Esophagus muscularis mucosa (tissue), 4 donors: ENCODE measurements at regions not wholly inside any gene's neighbourhood (a gene's known extent, or its start where the extent isn't known, plus 50 kb on each side); places are given as distances from the start of the nearest gene placed in this dataset.

Experiments used
- DNase-seq: peaks from one replicate; pipeline ENCODE4 v3.0.0-alpha.2; 2017; ENCODE audit errors: extremely low spot score
- H3K27ac ChIP-seq, 4 donors: fragments of 200-600 bp; sonication (generic); replicated peaks in 1 of 4; 1 replicate in 3 of 4; 2 replicates in 1 of 4; pipeline ENCODE4 v1.5.1; 2016 to 2019; ENCODE audit warnings: mild to moderate bottlenecking in 1 of 4
- H3K27me3 ChIP-seq, 4 donors: fragments of 200-600 bp; sonication (generic); one replicate each; pipeline versions ENCODE4 v1.5.1 to v1.6.0; 2016 to 2019
- H3K36me3 ChIP-seq, 4 donors: fragments of 200-600 bp; sonication (generic); one replicate each; pipeline ENCODE4 v1.5.1; 2016 to 2019
- H3K4me1 ChIP-seq, 4 donors: fragments of 200-600 bp; sonication (generic); one replicate each; pipeline ENCODE4 v1.5.1; 2016 to 2019
- H3K4me3 ChIP-seq, 4 donors: fragments of 200-600 bp; sonication (generic); 1 replicate in 2 of 4; 2 replicates in 2 of 4; pipeline ENCODE4 v1.5.1; 2016 to 2019; ENCODE audit warnings: mild to moderate bottlenecking in 4 of 4, moderate library complexity in 1 of 4
- H3K9me3 ChIP-seq, 4 donors: fragments of 200-600 bp; sonication (generic); 1 replicate in 3 of 4; 2 replicates in 1 of 4; pipeline ENCODE4 v1.5.1; 2016 to 2019
- CTCF ChIP-seq, 3 experiments: fragments of 200-600 bp in 2 of 3; fragments of 450-650 bp in 1 of 3; sonication (generic) in 2 of 3; IDR thresholded peaks; one replicate each; pipeline ENCODE4 v1.5.1; 2017 to 2019; ENCODE audit warnings: antibody characterized with exemption in 3 of 3, mild to moderate bottlenecking in 2 of 3, moderate library complexity in 1 of 3
- EP300 ChIP-seq: sonication (generic); formaldehyde crosslinking; IDR thresholded peaks from one replicate; pipeline ENCODE4 v1.6.1; 2017; ENCODE audit warnings: antibody characterized with exemption
- POLR2A ChIP-seq: fragments of 450-650 bp; IDR thresholded peaks from one replicate; pipeline ENCODE4 v1.6.1; 2017; ENCODE audit warnings: antibody characterized with exemption, moderate library complexity, mild to moderate bottlenecking, low read depth
- POLR2AphosphoS5 ChIP-seq, 2 donors: sonication (generic); formaldehyde crosslinking; IDR thresholded peaks; one replicate each; pipeline ENCODE4 v1.6.1; 2017; ENCODE audit warnings: antibody characterized with exemption in 2 of 2
- WGBS: methylation state at CpG from one replicate; pipeline ENCODE4 v1.1.5; 2018; 5-methylcytosine and 5-hydroxymethylcytosine counted together
- intact Hi-C: fragments of 100-400 bp; cut with DNase I; formaldehyde crosslinking; loops from one replicate; pipeline ENCODE4 v1.15.1; 2023

GRCh38 chr2:53448086-53448485, 319.5 kb upstream of the CHAC2 start:
- no peak for DNase-seq
- no peak overlapping the region for H3K27ac ChIP-seq
- TF ChIP-seq POLR2A (no peak), POLR2AphosphoS5 (IDR thresholded peaks at IDR 0.05) (no peak), EP300 (no peak), CTCF (IDR thresholded peaks at IDR 0.05) (no peak)
- 79% methylated on average over 5 of the region's 5 CpGs for WGBS
- no peaks in the 10 kb centered on the region for H3K36me3 ChIP-seq
- no peaks in the 10 kb centered on the region for H3K9me3 ChIP-seq
- no peak overlapping the region for H3K4me3 ChIP-seq
- H3K4me1 ChIP-seq: peaks cover 2 to 28% (median 5%) of the 10 kb centered on the region in 4 donors
- intact Hi-C loops: no loop called here
- no peaks in the 10 kb centered on the region for H3K27me3 ChIP-seq

GRCh38 chr2:53445383-53446070, 322.1 kb upstream of the CHAC2 start:
- no peaks in the 10 kb centered on the region for H3K27me3 ChIP-seq
- no peak overlapping the region for H3K27ac ChIP-seq
- H3K9me3 ChIP-seq: no peaks in the 10 kb centered on the region
- H3K4me1 ChIP-seq: peaks cover 0 to 23% (median 2%) of the 10 kb centered on the region in 4 donors
- DNase-seq: no peak
- 68% methylated on average over 7 of the region's 7 CpGs for WGBS
- no peak overlapping the region for H3K4me3 ChIP-seq
- intact Hi-C loops: no loop called here
- TF ChIP-seq POLR2AphosphoS5 (IDR thresholded peaks at IDR 0.05): no peak
- no peak for TF ChIP-seq EP300
- TF ChIP-seq CTCF (IDR thresholded peaks at IDR 0.05): no peak
- TF ChIP-seq POLR2A: no peak
- H3K36me3 ChIP-seq: no peaks in the 10 kb centered on the region

- Histone ChIP-seq H3K36me3 (no peaks in the 10 kb centered on the region), H3K27me3 (no peaks in the 10 kb centered on the region), H3K4me1 (peaks cover 0 to 13% (median 3%) of the 10 kb centered on the region in 4 donors), H3K27ac (no peak overlapping the region), H3K9me3 (no peaks in the 10 kb centered on the region), H3K4me3 (no peak overlapping the region)
- no peak for DNase-seq
- WGBS: 83% methylated on average over 4 of the region's 4 CpGs
- TF ChIP-seq POLR2AphosphoS5 (IDR thresholded peaks at IDR 0.05) (no peak), EP300 (no peak), CTCF (IDR thresholded peaks at IDR 0.05) (no peak), POLR2A (no peak)
- intact Hi-C loops: no loop called here
These were observed 324.8 kb upstream of the CHAC2 start for GRCh38 chr2:53442783-53443182.

GRCh38 chr2:53442093-53442492, 325.5 kb upstream of the CHAC2 start:
- no peak for TF ChIP-seq POLR2AphosphoS5 (IDR thresholded peaks at IDR 0.05)
- TF ChIP-seq EP300: no peak
- no peak for TF ChIP-seq CTCF (IDR thresholded peaks at IDR 0.05)
- TF ChIP-seq POLR2A: no peak
- Histone ChIP-seq H3K4me1 (peaks cover 0 to 6% (median 3%) of the 10 kb centered on the region in 4 donors), H3K27ac (no peak overlapping the region), H3K27me3 (no peaks in the 10 kb centered on the region), H3K36me3 (no peaks in the 10 kb centered on the region), H3K4me3 (no peak overlapping the region), H3K9me3 (no peaks in the 10 kb centered on the region)
- intact Hi-C loops: no loop called here
- no peak for DNase-seq

GRCh38 chr2:53438692-53439091, 328.9 kb upstream of the CHAC2 start:
- 88% methylated on average over 1 of the region's 1 CpG for WGBS
- H3K4me3 ChIP-seq: no peak overlapping the region
- intact Hi-C loops: no loop called here
- DNase-seq: no peak
- peaks cover 0 to 5% (median 0%) of the 10 kb centered on the region in 4 donors for H3K4me1 ChIP-seq
- H3K36me3 ChIP-seq: no peaks in the 10 kb centered on the region
- H3K9me3 ChIP-seq: no peaks in the 10 kb centered on the region
- no peaks in the 10 kb centered on the region for H3K27me3 ChIP-seq
- no peak overlapping the region for H3K27ac ChIP-seq
- TF ChIP-seq EP300 (no peak), CTCF (IDR thresholded peaks at IDR 0.05) (no peak), POLR2AphosphoS5 (IDR thresholded peaks at IDR 0.05) (no peak), POLR2A (no peak)
